SHP77 treated with DMSO at 0.1 percent for 48 hours (cell line): ENCODE measurements at regions not wholly inside any gene's neighbourhood (a gene's known extent, or its start where the extent isn't known, plus 50 kb on each side); places are given as distances from the start of the nearest gene placed in this dataset.
A peak's percentile ranks its signal among the peaks of the same experiment; 100 is the strongest.

ENCODE experiments used
- DNase-seq: peaks from one replicate; lab custom pipeline; 2025; lab: John Stamatoyannopoulos, UW

GRCh38 chr3:124444075-124444474 is 286.2 kb upstream of the UMPS start:
- DNase-seq: no peak

- DNase-seq: no peak
These were observed 285.4 kb upstream of the UMPS start for GRCh38 chr3:124444896-124445295.

GRCh38 chr3:124447845-124448244 is 282.4 kb upstream of the UMPS start:
- no peak for DNase-seq

- no peak for DNase-seq
These were observed 281.3 kb upstream of the UMPS start for GRCh38 chr3:124448954-124449353.

- DNase-seq: no peak
These were observed 279.9 kb upstream of the UMPS start for GRCh38 chr3:124450366-124450765.

GRCh38 chr3:124451630-124452317 is 278.5 kb upstream of the UMPS start:
- DNase-seq: no peak

- no peak for DNase-seq
These were observed 277.1 kb upstream of the UMPS start for GRCh38 chr3:124453189-124453588.

- DNase-seq: no peak
These were observed 274.4 kb upstream of the UMPS start for GRCh38 chr3:124455891-124456290.

GRCh38 chr3:124456506-124456905 is 273.7 kb upstream of the UMPS start:
- no peak for DNase-seq

- no peak for DNase-seq
These were observed 270.6 kb upstream of the UMPS start for GRCh38 chr3:124459678-124460077.

GRCh38 chr3:124461126-124461525 is 269.1 kb upstream of the UMPS start:
- no peak for DNase-seq

GRCh38 chr3:124461838-124462632 is 268.2 kb upstream of the UMPS start:
- DNase-seq: no peak

GRCh38 chr3:124463234-124463633 is 267.0 kb upstream of the UMPS start:
- no peak for DNase-seq

GRCh38 chr3:124467980-124468902 is 262.0 kb upstream of the UMPS start:
- no peak for DNase-seq

GRCh38 chr3:124469555-124469954 is 260.7 kb upstream of the UMPS start:
- no peak for DNase-seq

GRCh38 chr3:124478830-124479229 is 251.4 kb upstream of the UMPS start:
- DNase-seq: no peak

- DNase-seq: no peak
These were observed 246.3 kb upstream of the UMPS start for GRCh38 chr3:124483915-124484470.

GRCh38 chr3:124486324-124486723 is 243.9 kb upstream of the UMPS start:
- DNase-seq: no peak

- no peak for DNase-seq
These were observed 240.7 kb upstream of the UMPS start for GRCh38 chr3:124489506-124489905.

GRCh38 chr3:124491098-124491497 is 239.2 kb upstream of the UMPS start:
- no peak for DNase-seq

GRCh38 chr3:124491875-124492274 is 238.4 kb upstream of the UMPS start:
- DNase-seq: no peak

- peak; percentile 13 for DNase-seq
These were observed 237.4 kb upstream of the UMPS start for GRCh38 chr3:124492824-124493223.
